ENCODE measurements at regions not wholly inside any gene's neighbourhood (a gene's known extent, or its start where the extent isn't known, plus 50 kb on each side); places are given as distances from the start of the nearest gene placed in this dataset.
"Not testable (repeated sequence)": the region's sequence is repeated elsewhere in the genome, so short reads cannot be mapped to it uniquely, and the experiment has no call there.

GRCh38 chr20:39703357-39703756, 741.2 kb downstream of the DHX35 start:
- not testable (repeated sequence) for TF ChIP-seq CTCF, POLR2A (IDR thresholded peaks at IDR 0.05)

Data from body of pancreas (tissue), 4 donors.